HG03159 (cell line): ENCODE measurements at regions not wholly inside any gene's neighbourhood (a gene's known extent, or its start where the extent isn't known, plus 50 kb on each side); places are given as distances from the start of the nearest gene placed in this dataset.
A peak's percentile ranks its signal among the peaks of the same experiment; 100 is the strongest.

ENCODE experiments used
- ATAC-seq: cut with Tn5 transposase; IDR thresholded peaks from one replicate; pipeline ENCODE4 v1.9.1; 2021; ENCODE audit warnings: mild to moderate bottlenecking, moderate library complexity; ENCODE audit not compliant: unreplicated experiment

GRCh38 chr15:99921101-99921500 lies 187.9 kb upstream of the LYSMD4 start:
- no peak for ATAC-seq

- ATAC-seq: no peak
Measured at GRCh38 chr15:99918072-99918471, 184.8 kb upstream of the LYSMD4 start.

- ATAC-seq: no peak
Measured at GRCh38 chr15:99917252-99917651, 184.0 kb upstream of the LYSMD4 start.

- no peak for ATAC-seq
Measured at GRCh38 chr15:99916668-99917223, 183.5 kb upstream of the LYSMD4 start.

- ATAC-seq: no peak
Measured at GRCh38 chr15:99914723-99915122, 181.5 kb upstream of the LYSMD4 start.

- no peak for ATAC-seq
Measured at GRCh38 chr15:99911816-99912215, 178.6 kb upstream of the LYSMD4 start.

- ATAC-seq: no peak
Measured at GRCh38 chr15:99909592-99910295, 176.5 kb upstream of the LYSMD4 start.

GRCh38 chr15:99907698-99908097 lies 174.5 kb upstream of the LYSMD4 start:
- no peak for ATAC-seq

GRCh38 chr15:99906793-99907192 lies 173.6 kb upstream of the LYSMD4 start:
- ATAC-seq: no peak

- ATAC-seq: no peak
Measured at GRCh38 chr15:99906311-99906710, 173.1 kb upstream of the LYSMD4 start.

- ATAC-seq: no peak
Measured at GRCh38 chr15:99902248-99902928, 169.2 kb upstream of the LYSMD4 start.

- no peak for ATAC-seq
Measured at GRCh38 chr15:99895956-99896311, 162.7 kb upstream of the LYSMD4 start.

- ATAC-seq: peak; percentile 66
Measured at GRCh38 chr15:99895189-99895955, 162.1 kb upstream of the LYSMD4 start.

- no peak for ATAC-seq
Measured at GRCh38 chr15:99878835-99879234, 145.6 kb upstream of the LYSMD4 start.

GRCh38 chr15:99873451-99873850 lies 140.2 kb upstream of the LYSMD4 start:
- ATAC-seq: no peak

GRCh38 chr15:99863550-99864198 lies 130.4 kb upstream of the LYSMD4 start:
- no peak for ATAC-seq

- no peak for ATAC-seq
Measured at GRCh38 chr15:99857836-99858235, 124.6 kb upstream of the LYSMD4 start.

GRCh38 chr15:99850517-99850916 lies 117.3 kb upstream of the LYSMD4 start:
- ATAC-seq: no peak

GRCh38 chr15:99845009-99845408 lies 111.8 kb upstream of the LYSMD4 start:
- ATAC-seq: no peak

- ATAC-seq: no peak
Measured at GRCh38 chr15:99844150-99844549, 110.9 kb upstream of the LYSMD4 start.

- ATAC-seq: no peak
Measured at GRCh38 chr15:99842071-99842470, 108.8 kb upstream of the LYSMD4 start.
